NCI-H1092 treated with DMSO at 0.1 percent for 48 hours (cell line): ENCODE measurements at regions not wholly inside any gene's neighbourhood (a gene's known extent, or its start where the extent isn't known, plus 50 kb on each side); places are given as distances from the start of the nearest gene placed in this dataset.

Experiments used
- DNase-seq: peaks from one replicate; lab custom pipeline; 2025; lab: John Stamatoyannopoulos, UW

GRCh38 chr6:50102676-50103075, 52.9 kb upstream of the DEFB112 start:
- DNase-seq: no peak

DNA sequence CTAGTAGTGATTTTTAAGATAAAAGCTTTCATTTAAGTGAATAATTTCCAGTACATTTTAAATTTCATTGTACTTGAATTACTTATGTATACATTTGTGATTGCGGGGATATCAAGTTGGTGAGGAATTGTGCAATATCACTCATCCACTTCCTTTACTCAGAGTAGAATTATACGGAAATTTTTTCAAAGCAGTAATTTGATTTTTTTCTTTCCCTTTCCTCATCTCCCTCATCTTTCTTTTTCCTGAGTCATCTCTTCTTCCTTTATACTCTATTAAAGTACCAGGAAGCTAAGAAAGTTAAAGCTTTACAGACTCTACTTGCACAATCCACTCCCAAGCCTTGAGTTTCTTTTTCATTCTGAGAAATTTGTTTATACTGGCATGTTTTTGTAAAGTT, 60.9 kb upstream of the DEFB112 start:
- DNase-seq: no peak

- no peak for DNase-seq
These were observed 63.5 kb upstream of the DEFB112 start for GRCh38 chr6:50112981-50113857.

DNA sequence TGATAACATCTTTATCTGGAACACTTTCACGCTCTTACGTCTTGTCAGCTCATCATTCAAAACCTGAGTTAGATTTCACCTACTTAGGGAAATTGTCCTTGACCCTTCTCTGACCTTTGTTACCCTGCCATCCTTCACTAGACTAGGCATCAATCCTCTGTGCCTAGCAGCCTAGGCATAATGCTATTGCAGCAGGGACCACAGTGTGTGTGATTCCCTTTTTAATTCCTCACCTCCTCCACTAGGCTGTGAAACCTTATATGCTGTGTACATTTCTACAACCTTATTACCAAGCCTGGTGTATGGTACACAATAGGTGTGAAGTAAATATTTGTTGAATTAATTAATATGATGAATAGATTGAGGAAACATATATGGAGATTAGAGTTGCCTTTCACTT, 66.7 kb upstream of the DEFB112 start:
- peak; percentile 11 for DNase-seq

- peak; percentile 11 for DNase-seq
These were observed 67.2 kb upstream of the DEFB112 start for GRCh38 chr6:50116797-50117542.

GRCh38 chr6:50120300-50120699, 70.6 kb upstream of the DEFB112 start:
- no peak for DNase-seq

- no peak for DNase-seq
These were observed 74.0 kb upstream of the DEFB112 start for GRCh38 chr6:50123688-50124087.

DNA sequence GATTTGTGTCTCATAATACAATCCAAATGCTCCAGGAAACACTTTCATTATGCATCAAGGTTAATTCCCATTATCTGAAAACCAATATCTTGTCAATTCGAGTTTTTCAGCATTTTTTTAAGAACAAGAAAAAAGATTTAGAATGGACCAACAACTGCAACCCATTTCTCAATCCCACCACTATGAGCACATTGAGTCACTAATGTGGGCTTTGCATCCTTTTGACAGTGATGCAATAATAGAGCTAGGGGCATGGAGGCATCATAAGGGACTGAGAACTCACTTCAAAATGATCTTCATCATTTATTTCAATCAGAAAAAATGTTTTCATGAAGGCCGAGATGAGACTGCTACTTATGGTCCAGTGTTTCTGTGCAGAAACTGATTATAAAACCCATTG, 74.8 kb upstream of the DEFB112 start:
- DNase-seq: no peak

DNA sequence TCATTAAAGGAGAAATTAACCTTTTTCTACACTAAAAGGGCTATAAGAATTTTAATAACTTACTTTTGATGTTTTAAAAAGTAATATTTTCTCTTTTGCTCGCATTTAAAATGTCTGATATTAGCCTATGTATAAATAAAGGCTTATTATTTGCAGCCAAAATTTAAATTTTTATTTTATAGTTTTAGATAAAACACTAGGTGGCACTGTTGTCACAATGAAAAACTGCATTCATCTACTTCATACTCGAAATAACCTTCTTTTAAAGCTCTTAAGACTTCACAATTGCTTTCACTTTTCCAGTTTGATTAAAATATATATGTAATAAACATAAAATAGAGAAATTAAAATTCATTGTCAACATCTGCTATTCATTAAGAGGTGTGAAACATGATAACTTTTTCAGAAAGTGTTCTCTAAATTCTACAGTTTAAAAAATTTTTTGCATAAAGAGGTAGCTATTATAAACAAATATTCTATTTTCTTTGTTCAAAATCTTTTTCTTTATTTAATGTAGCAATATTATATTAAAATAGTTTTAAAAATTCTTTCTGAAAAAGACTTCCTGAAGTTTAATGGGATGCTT, 78.8 kb upstream of the DEFB112 start:
- DNase-seq: peak; percentile 8

DNA sequence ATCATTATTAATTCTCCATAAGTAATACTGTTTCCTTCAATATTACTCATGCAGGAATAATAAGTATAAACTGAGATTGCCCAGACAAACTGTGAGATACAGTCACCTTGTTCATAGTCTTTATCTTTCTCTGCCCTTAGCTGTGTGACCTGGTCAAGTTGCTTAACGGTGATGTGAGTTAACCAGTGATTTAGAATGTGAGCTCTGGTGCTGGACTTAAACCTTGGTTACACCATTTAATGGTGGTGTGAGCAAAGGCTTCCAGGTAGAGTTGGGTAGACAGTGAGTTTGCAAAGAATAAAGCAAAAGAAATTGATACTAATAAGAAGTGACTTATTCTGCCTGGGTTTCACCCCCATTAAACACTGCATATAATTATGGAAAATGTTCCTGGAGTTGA, 86.2 kb upstream of the DEFB112 start:
- no peak for DNase-seq

GRCh38 chr6:50141100-50141499, 91.4 kb upstream of the DEFB112 start:
- no peak for DNase-seq

GRCh38 chr6:50143011-50143719, 93.4 kb upstream of the DEFB112 start:
- DNase-seq: no peak

GRCh38 chr6:50145125-50145524, 95.4 kb upstream of the DEFB112 start:
- DNase-seq: no peak

GRCh38 chr6:50147371-50147770, 97.6 kb upstream of the DEFB112 start:
- no peak for DNase-seq

- no peak for DNase-seq
These were observed 130.9 kb upstream of the DEFB112 start for GRCh38 chr6:50180646-50181045.

DNA sequence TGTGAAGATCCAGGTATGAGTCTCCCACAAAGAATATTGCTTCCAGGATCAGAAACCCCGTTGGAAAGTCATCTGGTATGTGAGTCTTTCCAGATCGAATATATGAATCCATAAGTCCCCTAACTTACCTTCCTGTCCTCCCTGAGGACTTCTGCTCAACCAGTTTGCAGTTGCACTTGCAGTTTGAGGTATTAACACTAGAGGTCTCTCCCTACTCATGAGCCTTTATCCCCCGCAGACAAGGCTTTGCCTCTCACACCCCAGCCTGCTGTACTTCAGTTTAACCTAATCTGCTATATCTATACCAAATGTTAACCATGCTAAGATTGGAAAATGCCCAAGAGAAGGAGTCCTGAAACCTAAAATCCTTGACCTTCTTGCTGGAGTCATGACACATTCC, 135.3 kb upstream of the DEFB112 start:
- no peak for DNase-seq

GRCh38 chr6:50187351-50187921, 137.7 kb upstream of the DEFB112 start:
- DNase-seq: no peak

GRCh38 chr6:50198245-50198644, 148.5 kb upstream of the DEFB112 start:
- DNase-seq: no peak

DNA sequence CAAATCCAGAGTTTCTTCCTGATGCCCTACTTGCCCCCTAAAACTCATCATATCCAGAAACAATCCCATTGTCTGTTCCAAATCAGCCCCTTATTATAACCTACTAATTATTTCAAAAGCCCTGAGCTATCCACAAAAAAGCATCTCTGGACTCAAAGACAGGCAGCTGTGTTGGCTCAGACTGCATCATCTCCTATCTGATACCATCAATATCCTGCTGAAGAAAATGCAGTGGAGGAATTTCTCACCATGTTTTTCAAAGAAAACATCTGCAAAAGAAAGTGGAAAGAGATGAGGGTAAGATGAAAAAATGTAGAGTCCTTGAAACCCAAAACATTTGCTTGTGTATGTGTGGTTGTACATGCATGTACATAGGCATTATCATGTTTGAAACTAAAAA, 153.0 kb upstream of the DEFB112 start:
- no peak for DNase-seq

GRCh38 chr6:50211582-50211981, 161.9 kb upstream of the DEFB112 start:
- no peak for DNase-seq

DNA sequence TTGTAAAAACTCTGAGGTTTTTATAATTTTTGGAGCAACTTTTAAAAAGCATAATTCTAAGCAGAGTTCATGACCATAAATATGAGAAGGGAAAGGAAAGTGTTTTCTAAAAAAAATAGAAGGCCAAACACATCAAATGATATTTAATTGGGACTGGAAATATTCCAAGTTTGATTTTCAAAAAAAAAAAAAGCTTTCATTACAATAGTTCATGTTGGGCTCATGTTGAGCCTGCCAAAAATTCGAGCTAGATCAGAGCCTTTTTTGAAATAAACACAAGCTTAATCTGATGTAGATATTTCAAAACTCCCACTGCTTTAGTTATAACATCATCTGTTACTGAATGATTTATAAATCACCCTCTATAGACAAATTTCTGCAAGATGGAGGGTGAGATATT, 163.4 kb upstream of the DEFB112 start:
- DNase-seq: no peak

DNA sequence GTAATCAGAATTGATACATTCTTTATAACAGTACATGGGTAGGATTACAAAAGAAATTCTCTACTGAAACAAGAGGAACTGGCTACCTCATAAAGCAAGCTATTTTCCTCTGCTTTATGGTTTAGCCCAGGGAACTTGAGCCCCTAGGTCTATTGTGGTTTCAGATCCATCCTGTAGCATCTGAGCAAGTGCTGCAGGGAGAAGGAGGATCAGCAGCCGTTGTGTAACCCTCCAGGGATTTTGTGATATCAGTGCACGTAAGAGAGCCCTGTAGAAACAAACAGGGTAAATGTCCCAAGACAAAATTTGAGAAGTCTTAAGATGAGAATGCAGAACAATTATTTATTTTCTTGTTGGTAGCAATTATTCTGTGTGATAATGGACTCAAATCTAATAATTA, 165.2 kb upstream of the DEFB112 start:
- DNase-seq: no peak
